GM10248 (cell line): ENCODE measurements at regions not wholly inside any gene's neighbourhood (a gene's known extent, or its start where the extent isn't known, plus 50 kb on each side); places are given as distances from the start of the nearest gene placed in this dataset.

ENCODE experiments used
- CTCF ChIA-PET: fragments of 300-600 bp; sonication (Branson Sonifier 250); formaldehyde crosslinking; extraction: SDS; loops from one replicate; lab custom pipeline; 2021; ENCODE audit warnings: antibody characterized with exemption; lab: Yijun Ruan, JAX
- POLR2A ChIA-PET: fragments of 350-650 bp; sonication (Branson Sonifier 250); formaldehyde crosslinking; extraction: SDS; loops from one replicate; lab custom pipeline; 2020; ENCODE audit warnings: antibody characterized with exemption; lab: Yijun Ruan, JAX
- DNase-seq: peaks from one replicate; pipeline ENCODE4 v3.0.0; 2012; ENCODE audit errors: extremely low spot score
- TF ChIP-seq, protein P1 (sequence below): IDR thresholded peaks from 2 replicates; pipeline ENCODE4 v1.5.1; 2012; ENCODE audit warnings: mild to moderate bottlenecking, low read depth; ENCODE audit errors: extremely low read depth, missing control alignments, control extremely low read depth

DNA sequence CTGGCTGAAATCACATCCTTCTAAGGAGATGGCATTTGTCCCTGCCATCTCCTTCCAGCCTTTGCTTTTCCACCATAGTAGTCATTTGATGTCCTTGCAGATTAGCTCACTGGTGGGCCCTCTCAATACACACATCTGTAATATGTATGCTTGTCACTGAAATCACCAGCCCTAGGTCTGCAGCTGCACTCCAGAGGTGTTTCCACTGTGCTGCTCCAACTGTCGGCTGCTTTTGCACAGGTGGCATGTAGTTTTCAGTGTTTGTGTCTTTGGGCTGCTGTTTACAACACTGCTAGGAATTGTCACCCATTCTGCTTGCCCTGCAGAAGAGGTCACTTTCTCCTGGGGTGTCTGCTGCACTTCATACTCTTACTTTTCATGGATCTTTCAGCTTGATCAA lies 69.0 kb upstream of the GRAMD1B start:
- TF ChIP-seq, protein P1, sequence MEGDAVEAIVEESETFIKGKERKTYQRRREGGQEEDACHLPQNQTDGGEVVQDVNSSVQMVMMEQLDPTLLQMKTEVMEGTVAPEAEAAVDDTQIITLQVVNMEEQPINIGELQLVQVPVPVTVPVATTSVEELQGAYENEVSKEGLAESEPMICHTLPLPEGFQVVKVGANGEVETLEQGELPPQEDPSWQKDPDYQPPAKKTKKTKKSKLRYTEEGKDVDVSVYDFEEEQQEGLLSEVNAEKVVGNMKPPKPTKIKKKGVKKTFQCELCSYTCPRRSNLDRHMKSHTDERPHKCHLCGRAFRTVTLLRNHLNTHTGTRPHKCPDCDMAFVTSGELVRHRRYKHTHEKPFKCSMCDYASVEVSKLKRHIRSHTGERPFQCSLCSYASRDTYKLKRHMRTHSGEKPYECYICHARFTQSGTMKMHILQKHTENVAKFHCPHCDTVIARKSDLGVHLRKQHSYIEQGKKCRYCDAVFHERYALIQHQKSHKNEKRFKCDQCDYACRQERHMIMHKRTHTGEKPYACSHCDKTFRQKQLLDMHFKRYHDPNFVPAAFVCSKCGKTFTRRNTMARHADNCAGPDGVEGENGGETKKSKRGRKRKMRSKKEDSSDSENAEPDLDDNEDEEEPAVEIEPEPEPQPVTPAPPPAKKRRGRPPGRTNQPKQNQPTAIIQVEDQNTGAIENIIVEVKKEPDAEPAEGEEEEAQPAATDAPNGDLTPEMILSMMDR, result no peak

DNA sequence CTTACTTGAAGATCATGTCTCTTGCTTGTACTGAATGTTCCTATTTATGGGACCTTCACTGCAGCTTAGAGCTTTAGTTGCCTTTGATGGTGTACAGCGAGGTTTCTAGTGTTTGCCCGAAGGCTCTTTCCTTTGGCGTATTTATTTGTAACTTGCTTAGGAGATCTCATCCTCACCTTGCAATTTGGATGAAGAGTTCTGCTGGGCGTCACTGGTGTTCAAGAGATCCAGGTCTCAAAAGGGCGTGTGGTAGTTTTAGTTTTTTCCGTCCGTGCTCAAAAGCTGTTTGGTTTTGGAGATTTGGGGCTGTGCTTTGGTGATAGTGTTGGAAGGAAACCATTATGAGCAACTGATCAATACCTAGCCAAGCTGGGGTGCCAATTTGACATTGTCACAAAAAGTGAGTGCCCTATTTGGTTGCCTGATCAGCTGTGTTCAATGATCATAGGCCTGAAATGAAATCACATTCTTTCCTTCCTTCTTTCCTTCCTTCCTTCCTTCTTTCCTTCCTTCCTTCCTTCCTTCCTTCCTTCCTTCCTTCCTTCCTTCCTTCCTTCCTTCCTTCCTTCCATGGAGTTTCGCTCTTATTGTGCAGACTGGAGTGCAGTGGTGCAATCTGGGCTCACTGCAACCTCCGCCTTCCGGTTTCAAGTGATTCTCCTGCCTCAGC lies 69.7 kb upstream of the GRAMD1B start:
- TF ChIP-seq, protein P1, result no peak
- POLR2A ChIA-PET, result interaction anchor here (0.7 kb wide), 1 partner anchor 20 kb away, joined by 5 read pairs; no protein-coding TSS in a partner anchor
- no peak for DNase-seq
- CTCF ChIA-PET, result interaction anchor here (0.8 to 8.6 kb wide), 9 partner anchors 11 to 216 kb away, joined by 3 to 68 read pairs (median 4); no protein-coding TSS in a partner anchor

More for the DNA sequence above, 69.0 kb upstream of the GRAMD1B start:
- ChIA-PET CTCF (interaction anchor here (1.3 to 8.6 kb wide), 4 partner anchors 10 to 216 kb away, joined by 4 to 68 read pairs (median 8); no protein-coding TSS in a partner anchor), POLR2A (interaction anchor here (0.7 kb wide), 1 partner anchor 20 kb away, joined by 5 read pairs; no protein-coding TSS in a partner anchor)
- DNase-seq, result no peak

DNA sequence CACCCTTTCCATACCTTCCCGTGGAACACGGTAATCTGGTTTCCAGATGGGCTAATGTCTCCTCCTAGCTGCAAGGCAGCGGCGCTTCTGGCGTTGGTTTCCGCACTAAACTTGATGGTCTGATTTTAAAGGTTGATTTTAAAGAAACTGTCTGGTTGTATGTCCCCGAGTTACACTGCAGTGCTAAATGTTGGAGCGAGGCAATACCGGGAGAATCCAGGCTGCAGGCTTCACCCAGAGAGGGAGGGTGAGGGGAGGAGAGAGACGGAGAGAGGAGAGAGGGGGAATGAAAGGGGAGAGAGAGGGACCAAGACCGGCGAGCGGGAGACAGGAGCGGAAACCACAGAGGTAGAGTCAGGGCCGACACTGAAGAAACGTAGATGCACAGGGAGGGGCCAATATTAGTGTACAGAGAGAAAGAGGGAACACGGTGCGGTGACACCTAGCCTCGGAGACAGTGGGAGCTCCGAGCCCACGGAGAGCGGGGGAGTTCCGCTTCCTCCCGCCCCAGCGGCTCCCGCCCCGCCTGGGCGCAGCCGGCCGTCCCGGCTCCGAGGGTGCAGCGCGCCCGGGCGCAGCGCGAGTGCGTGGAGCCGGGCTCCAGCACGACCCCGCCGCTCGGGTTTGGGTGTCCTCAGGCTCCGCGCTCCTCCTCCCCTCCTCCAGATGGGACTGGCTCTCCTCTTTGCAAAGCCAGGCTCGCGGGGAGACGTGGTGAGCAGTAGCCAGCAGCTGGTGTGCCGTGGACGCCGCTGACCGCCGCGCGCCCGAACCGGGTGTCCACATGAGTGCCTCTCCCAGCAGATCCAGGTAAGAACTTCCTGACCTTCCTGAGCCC lies 71.9 kb upstream of the GRAMD1B start:
- DNase-seq, result peak; percentile 68
- TF ChIP-seq, protein P1, result peak; percentile 38
- POLR2A ChIA-PET, result interaction anchor here (0.5 kb wide), 1 partner anchor 296 kb away, joined by 4 read pairs; the partner anchor contains the start of gene HSPA8
- CTCF ChIA-PET, result interaction anchor here (1.1 to 8.6 kb wide), 17 partner anchors 11 to 121 kb away, joined by 3 to 68 read pairs (median 5); no protein-coding TSS in a partner anchor

DNA sequence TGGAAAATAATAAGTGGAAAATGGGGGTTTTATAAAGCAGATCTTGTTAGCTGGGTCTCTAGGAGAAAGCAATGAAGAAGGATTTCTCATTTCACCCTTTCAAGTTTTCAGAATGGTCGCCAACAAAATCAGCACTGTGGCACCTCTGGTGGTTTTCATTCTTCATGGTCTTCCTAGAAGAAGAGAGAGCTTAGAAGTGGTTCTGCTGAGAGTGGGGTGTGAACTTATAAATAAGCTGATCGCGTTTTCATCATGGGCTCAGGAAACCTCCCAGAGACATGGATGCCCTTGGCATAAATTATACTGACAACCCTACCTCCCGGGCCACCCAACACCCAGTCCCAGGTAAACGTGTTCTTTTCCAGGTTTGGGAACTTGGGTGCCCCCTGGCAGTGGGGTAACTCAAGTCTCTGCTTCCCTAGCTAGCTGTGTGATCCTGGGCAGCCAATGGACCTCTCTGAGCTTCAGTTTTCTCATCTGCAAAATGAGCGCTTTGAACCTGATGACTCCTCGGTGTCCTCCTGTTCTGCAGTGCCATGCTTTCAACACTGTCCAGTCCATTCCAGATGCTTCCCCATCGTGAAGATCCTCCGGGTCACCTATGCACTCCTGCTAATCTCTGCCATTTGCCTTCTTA lies 72.6 kb upstream of the GRAMD1B start:
- TF ChIP-seq, protein P1, result no peak
- POLR2A ChIA-PET, result no interaction called here
- CTCF ChIA-PET, result interaction anchor here (0.9 to 8.6 kb wide), 16 partner anchors 10 to 121 kb away, joined by 3 to 68 read pairs (median 4); no protein-coding TSS in a partner anchor
- no peak for DNase-seq

DNA sequence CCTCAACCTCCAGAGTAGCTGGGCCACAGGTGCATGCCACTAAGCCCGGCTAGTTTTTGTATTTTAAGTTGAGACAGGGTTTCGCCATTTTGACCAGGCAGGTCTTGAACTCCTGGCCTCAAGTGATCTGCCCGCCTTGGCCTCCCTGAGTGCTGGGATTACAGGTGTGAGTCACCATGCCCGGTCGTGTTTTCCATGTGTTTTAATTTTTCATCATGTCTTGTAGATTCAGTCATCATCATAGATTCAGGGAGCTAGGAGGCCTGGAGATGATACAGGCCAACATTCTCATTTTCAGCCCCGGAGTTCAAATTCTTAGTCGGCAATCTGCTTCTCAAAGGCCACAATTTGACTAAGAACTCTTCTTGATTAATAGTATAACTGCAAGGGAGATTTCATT lies 73.5 kb upstream of the GRAMD1B start:
- no peak for DNase-seq
- ChIA-PET CTCF (interaction anchor here (1.1 to 8.6 kb wide), 8 partner anchors 9 to 122 kb away, joined by 3 to 68 read pairs (median 5); no protein-coding TSS in a partner anchor), POLR2A (no interaction called here)
- TF ChIP-seq, protein P1, result no peak

DNA sequence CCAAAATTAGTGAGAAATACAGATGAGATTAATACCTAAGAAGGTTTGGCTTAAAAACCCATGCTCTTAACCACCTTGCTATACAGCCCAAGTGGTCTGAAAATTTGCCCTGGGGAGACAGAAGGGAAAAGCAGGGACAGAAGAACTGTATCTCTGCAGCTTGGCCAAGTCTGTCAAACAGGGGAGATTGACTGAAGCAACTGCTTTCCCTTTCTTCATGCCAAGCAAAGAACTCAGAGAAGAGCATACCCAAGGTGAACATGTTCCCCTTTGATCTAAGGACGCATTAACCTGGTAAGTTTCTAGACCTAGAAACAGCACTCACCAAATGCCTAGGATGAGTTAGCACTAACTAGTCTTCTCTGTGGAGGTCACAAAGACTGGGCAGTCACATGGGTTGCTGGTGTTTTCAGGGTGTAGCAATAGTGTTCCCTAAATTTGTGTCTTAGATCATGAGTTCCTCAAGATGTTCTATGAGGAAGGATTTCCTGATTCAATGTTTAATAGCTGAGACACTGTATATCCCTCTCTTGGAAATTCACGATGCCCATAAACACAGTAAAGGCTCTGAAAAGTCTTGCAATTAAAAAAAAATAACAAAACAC lies 75.6 kb upstream of the GRAMD1B start:
- CTCF ChIA-PET, result interaction anchor here (0.8 to 1.8 kb wide), 6 partner anchors 8 to 108 kb away, joined by 3 to 5 read pairs (median 4); no protein-coding TSS in a partner anchor
- TF ChIP-seq, protein P1, result no peak

More for the DNA sequence above, 75.6 kb upstream of the GRAMD1B start:
- POLR2A ChIA-PET, result no interaction called here
- no peak for DNase-seq
